ENCODE measurements at regions not wholly inside any gene's neighbourhood (a gene's known extent, or its start where the extent isn't known, plus 50 kb on each side); places are given as distances from the start of the nearest gene placed in this dataset.

DNA sequence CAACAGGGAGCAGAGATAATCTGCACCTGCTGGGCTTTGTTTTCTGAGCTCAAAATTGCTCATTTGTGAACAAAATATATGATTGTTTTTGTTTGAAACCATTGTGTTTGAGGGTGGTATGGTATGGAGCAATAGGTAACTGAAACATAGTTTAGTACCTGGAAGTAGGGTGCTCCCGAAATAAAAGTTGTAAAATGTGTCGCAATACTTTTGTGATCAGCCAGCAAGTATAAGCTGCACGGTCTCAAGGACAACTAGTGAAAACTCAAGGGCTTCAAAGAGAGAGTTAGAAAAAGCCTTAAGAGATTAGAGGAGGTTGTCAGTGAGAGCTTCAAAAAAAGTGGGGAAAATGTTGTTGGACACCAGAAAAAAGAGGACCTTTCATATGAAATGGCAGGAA lies 579.8 kb upstream of the POU3F2 start:
- H3K4me3 Mint-ChIP-seq, result no peak overlapping the region
- TF ChIP-seq, protein P1, sequence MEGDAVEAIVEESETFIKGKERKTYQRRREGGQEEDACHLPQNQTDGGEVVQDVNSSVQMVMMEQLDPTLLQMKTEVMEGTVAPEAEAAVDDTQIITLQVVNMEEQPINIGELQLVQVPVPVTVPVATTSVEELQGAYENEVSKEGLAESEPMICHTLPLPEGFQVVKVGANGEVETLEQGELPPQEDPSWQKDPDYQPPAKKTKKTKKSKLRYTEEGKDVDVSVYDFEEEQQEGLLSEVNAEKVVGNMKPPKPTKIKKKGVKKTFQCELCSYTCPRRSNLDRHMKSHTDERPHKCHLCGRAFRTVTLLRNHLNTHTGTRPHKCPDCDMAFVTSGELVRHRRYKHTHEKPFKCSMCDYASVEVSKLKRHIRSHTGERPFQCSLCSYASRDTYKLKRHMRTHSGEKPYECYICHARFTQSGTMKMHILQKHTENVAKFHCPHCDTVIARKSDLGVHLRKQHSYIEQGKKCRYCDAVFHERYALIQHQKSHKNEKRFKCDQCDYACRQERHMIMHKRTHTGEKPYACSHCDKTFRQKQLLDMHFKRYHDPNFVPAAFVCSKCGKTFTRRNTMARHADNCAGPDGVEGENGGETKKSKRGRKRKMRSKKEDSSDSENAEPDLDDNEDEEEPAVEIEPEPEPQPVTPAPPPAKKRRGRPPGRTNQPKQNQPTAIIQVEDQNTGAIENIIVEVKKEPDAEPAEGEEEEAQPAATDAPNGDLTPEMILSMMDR (conservative IDR thresholded peaks at IDR 0.05), result no peak
- no peaks in the 10 kb centered on the region for H3K27me3 Mint-ChIP-seq (ENCODE audit: insufficient read depth)
- 94 to 100% methylated on average over 3 of the region's 3 CpGs for WGBS, 2 experiments (ENCODE audit: insufficient coverage in 1 of 2, insufficient read length in 1 of 2)
- no peaks in the 10 kb centered on the region for H3K36me3 ChIP-seq (ENCODE audit: control insufficient read depth, insufficient read depth, low read length)
- no peaks in the 10 kb centered on the region for H3K4me1 Mint-ChIP-seq
- no peak overlapping the region for H3K27ac Mint-ChIP-seq
- H3K27me3 ChIP-seq (ENCODE audit: control insufficient read depth, insufficient read depth, low read length, poor library complexity, severe bottlenecking), result no peaks in the 10 kb centered on the region
- H3K36me3 Mint-ChIP-seq (ENCODE audit: low read depth), result no peaks in the 10 kb centered on the region
- no peak overlapping the region for H3K9ac ChIP-seq (ENCODE audit: extremely low read depth, low read length, poor library complexity, severe bottlenecking)
- no peaks in the 10 kb centered on the region for H3K9me3 ChIP-seq (ENCODE audit: control insufficient read depth, low read length)
- no peak for DNase-seq
- no peaks in the 10 kb centered on the region for H3K4me1 ChIP-seq (ENCODE audit: control insufficient read depth, insufficient read depth, low read length)
- no peaks in the 10 kb centered on the region for H3K9me3 Mint-ChIP-seq
- H3K4me3 ChIP-seq (ENCODE audit: low read length), result no peak overlapping the region
- H3K27ac ChIP-seq (ENCODE audit: low read depth, low read length), result no peak overlapping the region

DNA sequence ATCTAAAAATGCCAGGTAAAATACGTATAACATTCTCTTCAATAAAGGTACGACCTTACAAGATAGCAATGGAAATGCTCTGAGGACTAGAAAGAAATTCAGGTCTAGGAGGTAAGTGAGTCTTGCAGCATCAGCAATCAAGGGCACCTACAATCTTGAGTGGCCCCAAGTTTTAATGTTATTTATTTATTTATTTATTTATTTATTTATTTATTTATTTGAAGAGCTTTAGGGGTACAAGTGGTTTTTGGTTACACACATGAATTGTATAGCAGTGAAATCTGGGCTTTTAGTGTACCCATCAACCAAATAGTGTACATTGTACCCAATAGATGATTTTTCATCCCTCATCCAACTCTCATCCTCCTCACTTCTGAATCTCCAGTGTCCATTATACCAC lies 574.0 kb upstream of the POU3F2 start:
- Mint-ChIP-seq H3K9me3 (no peaks in the 10 kb centered on the region), H3K4me1 (no peaks in the 10 kb centered on the region)
- 98% methylated on average over 2 of the region's 2 CpGs; no CpG with 5 or more reads in 1 of the 2 experiments for WGBS, 2 experiments (ENCODE audit: insufficient coverage in 1 of 2, insufficient read length in 1 of 2)

DNA sequence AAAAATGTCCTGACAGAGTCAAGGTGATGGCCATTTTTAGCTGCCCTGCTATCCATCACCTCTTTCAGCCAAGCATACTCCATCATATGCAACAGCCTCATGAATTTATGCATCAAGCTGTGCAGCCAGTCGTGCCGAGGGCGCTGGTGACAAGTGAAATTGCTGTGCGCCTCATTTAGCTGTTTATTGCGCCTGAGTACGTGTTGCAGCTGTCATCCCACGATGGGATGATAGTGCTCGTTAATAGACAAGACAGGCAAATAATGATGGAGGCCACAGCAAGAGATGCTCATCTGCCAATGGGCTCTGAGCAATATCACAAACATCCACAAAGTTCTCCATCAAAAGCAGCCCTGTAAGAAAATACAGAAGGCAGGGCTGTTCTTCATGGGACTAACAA lies 562.3 kb upstream of the POU3F2 start:
- 93 to 95% methylated on average over 8 of the region's 8 CpGs for WGBS, 2 experiments (ENCODE audit: insufficient coverage in 1 of 2, insufficient read length in 1 of 2)
- no peaks in the 10 kb centered on the region for H3K4me1 ChIP-seq (ENCODE audit: control insufficient read depth, insufficient read depth, low read length)
- Mint-ChIP-seq H3K27me3 (ENCODE audit: insufficient read depth) (no peaks in the 10 kb centered on the region), H3K27ac (no peak overlapping the region), H3K4me3 (no peak overlapping the region), H3K4me1 (no peaks in the 10 kb centered on the region), H3K9me3 (no peaks in the 10 kb centered on the region), H3K36me3 (ENCODE audit: low read depth) (no peaks in the 10 kb centered on the region)
- no peak overlapping the region for H3K9ac ChIP-seq (ENCODE audit: extremely low read depth, low read length, poor library complexity, severe bottlenecking)
- H3K9me3 ChIP-seq (ENCODE audit: control insufficient read depth, low read length), result no peaks in the 10 kb centered on the region
- no peak overlapping the region for H3K4me3 ChIP-seq (ENCODE audit: low read length)
- H3K36me3 ChIP-seq (ENCODE audit: control insufficient read depth, insufficient read depth, low read length), result no peaks in the 10 kb centered on the region
- DNase-seq, result no peak
- TF ChIP-seq, protein P1 (conservative IDR thresholded peaks at IDR 0.05), result no peak
- H3K27me3 ChIP-seq (ENCODE audit: control insufficient read depth, insufficient read depth, low read length, poor library complexity, severe bottlenecking), result no peaks in the 10 kb centered on the region
- no peak overlapping the region for H3K27ac ChIP-seq (ENCODE audit: low read depth, low read length)

More for the DNA sequence above, 574.0 kb upstream of the POU3F2 start:
- Histone ChIP-seq H3K4me1 (ENCODE audit: control insufficient read depth, insufficient read depth, low read length) (no peaks in the 10 kb centered on the region), H3K9me3 (ENCODE audit: control insufficient read depth, low read length) (no peaks in the 10 kb centered on the region), H3K4me3 (ENCODE audit: low read length) (no peak overlapping the region), H3K9ac (ENCODE audit: extremely low read depth, low read length, poor library complexity, severe bottlenecking) (no peak overlapping the region), H3K27me3 (ENCODE audit: control insufficient read depth, insufficient read depth, low read length, poor library complexity, severe bottlenecking) (no peaks in the 10 kb centered on the region), H3K27ac (ENCODE audit: low read depth, low read length) (no peak overlapping the region), H3K36me3 (ENCODE audit: control insufficient read depth, insufficient read depth, low read length) (no peaks in the 10 kb centered on the region)
- TF ChIP-seq, protein P1 (conservative IDR thresholded peaks at IDR 0.05), result no peak
- no peak for DNase-seq
- Mint-ChIP-seq H3K4me3 (no peak overlapping the region), H3K27ac (no peak overlapping the region), H3K36me3 (ENCODE audit: low read depth) (no peaks in the 10 kb centered on the region), H3K27me3 (ENCODE audit: insufficient read depth) (no peaks in the 10 kb centered on the region)
